GM23338 (cell line): ENCODE measurements at regions not wholly inside any gene's neighbourhood (a gene's known extent, or its start where the extent isn't known, plus 50 kb on each side); places are given as distances from the start of the nearest gene placed in this dataset.

Source experiments
- CREB1 ChIP-seq: fragments of 250-450 bp; sonication (Bioruptor Pico); IDR thresholded peaks from 2 replicates; pipeline ENCODE4 v1.5.0; 2020; ENCODE audit warnings: low read depth, mild to moderate bottlenecking, moderate library complexity
- CTCF ChIP-seq, 2 experiments: fragments of 200-600 bp in 1 of 2; sonication (generic) in 1 of 2; conservative IDR thresholded peaks; 2 replicates each; pipeline versions ENCODE4 v1.5.1 to v1.6.1; 2016 to 2017; ENCODE audit warnings: antibody characterized with exemption in 2 of 2, low read depth in 2 of 2, mild to moderate bottlenecking in 2 of 2, moderate library complexity in 1 of 2
- ETS1 ChIP-seq: IDR thresholded peaks from 2 replicates; pipeline ENCODE4 v1.6.1; 2016; ENCODE audit warnings: antibody characterized with exemption
- EZH2 ChIP-seq: fragments of 200-600 bp; sonication (generic); IDR thresholded peaks from one replicate; pipeline ENCODE4 v1.8.0; 2017; ENCODE audit warnings: antibody characterized with exemption, mild to moderate bottlenecking, low read depth; ENCODE audit not compliant: unreplicated experiment
- EZH2phosphoT487 ChIP-seq: fragments of 200-600 bp; sonication (generic); IDR thresholded peaks from one replicate; pipeline ENCODE4 v1.8.1; 2018; ENCODE audit warnings: antibody characterized with exemption; ENCODE audit not compliant: unreplicated experiment
- JUNB ChIP-seq: IDR thresholded peaks from one replicate; pipeline ENCODE4 v1.6.1; 2016; ENCODE audit warnings: antibody characterized with exemption; ENCODE audit not compliant: unreplicated experiment
- NANOG ChIP-seq: IDR thresholded peaks from 2 replicates; pipeline ENCODE4 v1.6.1; 2016; ENCODE audit warnings: antibody characterized with exemption, borderline replicate concordance
- POLR2AphosphoS5 ChIP-seq: IDR thresholded peaks from 2 replicates; pipeline ENCODE4 v1.6.1; 2016; ENCODE audit warnings: antibody characterized with exemption, low read depth
- REST ChIP-seq: IDR thresholded peaks from one replicate; pipeline ENCODE4 v1.6.1; 2018; ENCODE audit warnings: antibody characterized with exemption; ENCODE audit not compliant: unreplicated experiment
- ZNF114 ChIP-seq: fragments of 250-450 bp; sonication (Bioruptor Pico); IDR thresholded peaks from 2 replicates; pipeline ENCODE4 v1.5.0; 2020; ENCODE audit warnings: mild to moderate bottlenecking, moderate library complexity
- ZNF331 ChIP-seq: fragments of 250-450 bp; sonication (Bioruptor Pico); IDR thresholded peaks from 2 replicates; pipeline ENCODE4 v1.5.0; 2020; ENCODE audit warnings: low read depth, mild to moderate bottlenecking, moderate library complexity

GRCh38 chr1:29669158-29669871 lies 433.0 kb downstream of the PTPRU start:
- TF ChIP-seq EZH2phosphoT487 (no peak), REST (no peak), CTCF (conservative IDR thresholded peaks at IDR 0.05; ENCODE audit: low read depth in 2 of 2) (no peak), EZH2 (no peak), JUNB (no peak), POLR2AphosphoS5 (no peak), CREB1 (no peak), NANOG (no peak), ETS1 (no peak), ZNF331 (CRISPR knock-in tag) (no peak), ZNF114 (no peak)
